M059J (cell line): ENCODE measurements at regions not wholly inside any gene's neighbourhood (a gene's known extent, or its start where the extent isn't known, plus 50 kb on each side); places are given as distances from the start of the nearest gene placed in this dataset.
"Not testable (repeated sequence)": the region's sequence is repeated elsewhere in the genome, so short reads cannot be mapped to it uniquely, and the experiment has no call there.

ENCODE experiments used
- DNase-seq: peaks from one replicate; pipeline ENCODE4 v3.0.0-alpha.2; 2012; ENCODE audit warnings: low read depth

- DNase-seq, result no peak
Measured at GRCh38 chr5:103883143-103883542, 320.6 kb upstream of the NUDT12 start.

- DNase-seq, result no peak
Measured at GRCh38 chr5:103881560-103881959, 319.0 kb upstream of the NUDT12 start.

- peak; percentile 79 for DNase-seq
Measured at GRCh38 chr5:103867857-103868598, 305.4 kb upstream of the NUDT12 start.

GRCh38 chr5:103866169-103866568 lies 303.6 kb upstream of the NUDT12 start:
- no peak for DNase-seq

- DNase-seq, result peak; percentile 77
Measured at GRCh38 chr5:103862398-103862797, 299.8 kb upstream of the NUDT12 start.

- DNase-seq, result no peak
Measured at GRCh38 chr5:103860327-103860726, 297.7 kb upstream of the NUDT12 start.

GRCh38 chr5:103858367-103858766 lies 295.8 kb upstream of the NUDT12 start:
- not testable (repeated sequence) for DNase-seq

- no peak for DNase-seq
Measured at GRCh38 chr5:103851091-103851490, 288.5 kb upstream of the NUDT12 start.

- DNase-seq, result peak; percentile 97
Measured at GRCh38 chr5:103849934-103850333, 287.3 kb upstream of the NUDT12 start.

- peak; percentile 58 for DNase-seq
Measured at GRCh38 chr5:103847060-103847459, 284.5 kb upstream of the NUDT12 start.

GRCh38 chr5:103842936-103843335 lies 280.3 kb upstream of the NUDT12 start:
- DNase-seq, result no peak

GRCh38 chr5:103840600-103840999 lies 278.0 kb upstream of the NUDT12 start:
- peak; percentile 31 for DNase-seq

GRCh38 chr5:103834216-103834615 lies 271.6 kb upstream of the NUDT12 start:
- DNase-seq, result peak; percentile 59

GRCh38 chr5:103829585-103829984 lies 267.0 kb upstream of the NUDT12 start:
- DNase-seq, result peak; percentile 9

- peak; percentile 18 for DNase-seq
Measured at GRCh38 chr5:103827976-103828375, 265.4 kb upstream of the NUDT12 start.

- DNase-seq, result peak; percentile 66
Measured at GRCh38 chr5:103821361-103821760, 258.8 kb upstream of the NUDT12 start.

- peak; percentile 68 for DNase-seq
Measured at GRCh38 chr5:103808464-103809106, 246.0 kb upstream of the NUDT12 start.

- peak; percentile 94 for DNase-seq
Measured at GRCh38 chr5:103804711-103805110, 242.1 kb upstream of the NUDT12 start.

- peak; percentile 48 for DNase-seq
Measured at GRCh38 chr5:103801681-103802080, 239.1 kb upstream of the NUDT12 start.

- DNase-seq, result peak; percentile 74
Measured at GRCh38 chr5:103800741-103801495, 238.3 kb upstream of the NUDT12 start.

GRCh38 chr5:103793595-103794182 lies 231.1 kb upstream of the NUDT12 start:
- DNase-seq, result no peak

- no peak for DNase-seq
Measured at GRCh38 chr5:103785569-103785968, 223.0 kb upstream of the NUDT12 start.
